NCI-H187 (cell line): ENCODE measurements at regions not wholly inside any gene's neighbourhood (a gene's known extent, or its start where the extent isn't known, plus 50 kb on each side); places are given as distances from the start of the nearest gene placed in this dataset.

Experiments
- DNase-seq, 2 experiments: peaks; one replicate each; lab custom pipeline; 2025; lab: John Stamatoyannopoulos, UW

GRCh38 chr2:19491796-19492195 lies 133.4 kb upstream of the OSR1 start:
- DNase-seq = no peak

DNA sequence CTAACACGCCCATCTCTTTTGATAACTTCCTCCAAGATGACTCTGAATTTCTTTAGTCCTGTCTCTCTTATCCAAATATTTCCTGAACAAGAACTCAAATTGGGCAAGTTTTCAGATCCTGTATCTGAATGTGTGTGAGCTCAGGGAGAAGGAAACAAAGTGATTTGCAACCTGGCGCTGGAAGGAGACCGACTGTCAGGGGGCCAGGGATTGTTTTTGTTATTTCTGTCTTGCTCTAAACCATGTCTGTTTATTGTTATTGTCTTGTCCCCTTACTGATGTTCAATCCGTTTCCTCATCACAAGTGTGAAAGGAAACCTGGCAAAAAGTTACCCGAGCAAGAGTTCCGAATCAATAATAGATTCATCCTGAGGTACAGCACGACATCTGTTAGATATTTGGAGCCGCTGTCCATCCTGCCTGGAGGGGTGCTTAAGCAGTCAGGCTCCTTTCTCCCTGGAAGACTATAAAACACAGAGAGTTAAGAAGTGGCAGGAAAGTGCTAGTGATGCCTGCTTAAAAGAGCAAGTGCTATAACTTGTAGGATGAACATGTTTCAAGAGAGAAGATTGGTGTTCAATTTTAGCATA lies 132.5 kb upstream of the OSR1 start:
- no peak for DNase-seq

DNA sequence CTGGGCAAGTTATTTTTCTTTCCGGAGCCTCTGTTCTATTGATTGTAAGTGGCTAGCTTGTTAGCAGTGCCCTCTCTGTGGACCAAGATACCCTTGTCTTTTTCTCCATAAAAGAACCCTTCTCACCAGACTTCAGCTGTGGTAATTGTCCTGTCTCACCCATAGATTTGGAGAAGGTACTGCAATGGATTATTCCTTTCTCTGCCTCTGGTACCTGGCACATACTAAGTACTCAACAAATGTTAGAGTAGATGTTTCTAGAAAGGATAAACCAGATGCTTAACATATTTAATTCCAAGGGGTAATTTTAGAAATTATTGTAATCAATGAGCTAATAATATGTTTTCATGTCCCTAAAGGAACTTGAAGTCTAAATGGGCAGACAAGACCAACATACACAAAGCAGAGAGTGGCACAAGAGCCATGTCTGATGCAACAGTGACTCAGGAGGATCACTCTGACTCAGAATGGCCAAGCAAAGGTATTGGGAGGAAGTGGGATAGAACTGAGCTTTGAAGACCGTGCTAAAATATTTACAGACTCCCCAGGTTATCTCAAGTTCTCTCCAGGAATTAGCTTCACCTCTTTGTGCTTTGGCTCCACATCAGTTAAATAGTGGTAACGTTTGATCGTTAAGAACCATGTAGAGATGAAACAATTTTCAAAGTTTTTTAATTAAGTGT lies 129.7 kb upstream of the OSR1 start:
- DNase-seq = no peak

DNA sequence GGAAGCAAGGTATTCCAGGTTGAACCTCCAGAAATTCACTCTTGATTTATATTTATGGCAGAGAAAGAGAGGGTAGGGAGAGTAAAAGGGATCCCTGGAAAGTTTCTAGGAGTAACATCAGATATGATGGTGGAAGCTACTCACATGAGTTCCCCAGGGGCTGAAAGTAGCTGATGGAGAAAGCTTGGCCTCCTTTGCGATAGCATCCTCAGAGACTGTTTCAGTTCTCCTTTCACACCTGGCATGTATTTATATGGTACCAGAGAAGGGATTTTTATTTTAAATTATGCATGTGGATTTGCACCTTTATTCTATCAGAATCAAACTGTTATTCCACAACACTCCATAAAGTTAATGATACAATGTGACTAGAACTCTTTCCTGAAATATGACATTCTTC lies 126.3 kb upstream of the OSR1 start:
- no peak for DNase-seq

DNA sequence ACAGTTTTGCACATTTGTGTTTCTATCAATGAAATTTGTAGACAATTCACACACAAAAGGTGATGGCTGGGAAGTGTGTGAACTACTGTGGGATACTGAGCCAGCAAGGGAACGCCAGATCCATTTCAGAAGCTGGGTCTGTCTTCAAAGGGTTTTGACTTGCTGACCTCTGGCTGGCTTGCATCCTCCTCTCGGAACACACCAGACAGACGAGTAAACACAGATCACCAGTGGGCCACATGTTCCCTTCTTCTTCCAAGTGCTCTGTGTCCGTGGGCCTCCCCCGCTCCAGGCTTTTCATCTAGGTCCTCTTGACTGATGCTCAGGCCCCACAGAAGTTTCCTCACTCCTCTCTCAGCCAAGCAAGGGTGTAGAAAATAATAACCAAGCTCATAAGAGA lies 122.2 kb upstream of the OSR1 start:
- no peak for DNase-seq

GRCh38 chr2:19479666-19480065 lies 121.2 kb upstream of the OSR1 start:
- no peak for DNase-seq

GRCh38 chr2:19478409-19478808 lies 120.0 kb upstream of the OSR1 start:
- DNase-seq = no peak

- no peak for DNase-seq
Observed at GRCh38 chr2:19476327-19476726, 117.9 kb upstream of the OSR1 start.

DNA sequence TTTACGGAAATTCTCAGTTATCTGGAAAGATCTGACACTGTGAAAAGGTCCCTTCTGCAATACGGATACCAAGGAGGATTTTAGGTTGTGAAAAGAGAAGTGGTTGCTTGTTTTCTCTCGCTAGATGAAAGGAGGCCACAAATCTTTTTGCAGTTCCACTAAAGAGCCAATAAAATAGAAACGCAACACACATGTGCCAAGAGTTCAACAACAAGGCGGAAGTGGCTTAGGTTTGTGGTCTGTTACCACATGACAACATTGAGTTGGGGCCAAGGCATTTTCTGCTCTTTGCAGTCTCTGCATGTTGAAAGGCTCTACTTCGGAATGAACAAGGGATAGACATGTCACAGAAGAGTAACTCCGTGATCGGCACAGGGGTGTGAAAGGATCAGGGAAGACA lies 115.7 kb upstream of the OSR1 start:
- DNase-seq = no peak

- no peak for DNase-seq
Observed at GRCh38 chr2:19473350-19473749, 114.9 kb upstream of the OSR1 start.

DNA sequence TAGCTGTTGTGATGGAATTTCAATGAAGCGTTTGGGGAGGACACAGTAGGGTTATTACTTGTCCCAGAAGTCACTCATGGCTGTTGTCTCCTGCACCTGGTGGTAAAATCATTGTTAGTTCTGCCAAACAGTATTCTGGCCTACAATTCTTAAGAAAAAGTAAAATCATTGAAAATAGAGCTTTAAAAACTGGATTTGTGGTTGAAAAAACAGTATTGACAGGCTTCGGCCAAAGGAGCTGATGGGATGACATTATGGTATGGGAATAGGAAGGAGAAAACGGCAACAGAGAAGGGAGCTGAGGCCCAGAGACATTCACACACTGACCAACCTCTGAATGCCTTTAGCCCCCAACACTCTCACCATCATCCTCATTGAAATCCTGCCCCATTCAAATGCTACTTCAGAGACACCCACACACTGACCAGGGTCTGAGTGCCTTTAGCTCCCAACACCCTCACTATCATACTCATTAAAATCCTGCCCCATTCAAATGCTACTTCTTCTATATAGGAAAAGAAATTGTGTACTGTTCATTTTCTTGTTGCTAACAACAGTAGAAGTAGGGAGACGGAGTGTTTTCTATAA lies 114.1 kb upstream of the OSR1 start:
- no peak for DNase-seq

- no peak for DNase-seq
Observed at GRCh38 chr2:19471491-19471890, 113.1 kb upstream of the OSR1 start.

- DNase-seq = no peak
Observed at GRCh38 chr2:19465978-19466377, 107.6 kb upstream of the OSR1 start.

DNA sequence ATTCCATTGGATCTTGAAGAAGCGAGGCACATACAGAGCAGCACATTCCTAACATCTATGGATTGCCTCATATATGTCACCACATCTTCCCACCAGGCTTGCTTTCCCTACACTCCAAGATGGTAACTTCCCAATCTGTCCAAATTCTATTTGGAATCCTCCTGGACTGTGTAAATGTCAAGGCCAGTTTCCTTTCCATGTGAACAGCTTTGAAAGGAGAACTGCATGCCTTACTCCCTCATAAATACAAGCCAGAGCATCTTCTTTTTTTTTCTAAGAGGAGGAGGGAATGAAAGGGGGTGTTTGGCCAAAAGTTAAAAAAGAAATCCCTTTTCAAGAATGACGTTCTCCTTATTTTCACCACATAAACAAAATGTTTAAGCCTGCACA lies 103.8 kb upstream of the OSR1 start:
- no peak for DNase-seq

DNA sequence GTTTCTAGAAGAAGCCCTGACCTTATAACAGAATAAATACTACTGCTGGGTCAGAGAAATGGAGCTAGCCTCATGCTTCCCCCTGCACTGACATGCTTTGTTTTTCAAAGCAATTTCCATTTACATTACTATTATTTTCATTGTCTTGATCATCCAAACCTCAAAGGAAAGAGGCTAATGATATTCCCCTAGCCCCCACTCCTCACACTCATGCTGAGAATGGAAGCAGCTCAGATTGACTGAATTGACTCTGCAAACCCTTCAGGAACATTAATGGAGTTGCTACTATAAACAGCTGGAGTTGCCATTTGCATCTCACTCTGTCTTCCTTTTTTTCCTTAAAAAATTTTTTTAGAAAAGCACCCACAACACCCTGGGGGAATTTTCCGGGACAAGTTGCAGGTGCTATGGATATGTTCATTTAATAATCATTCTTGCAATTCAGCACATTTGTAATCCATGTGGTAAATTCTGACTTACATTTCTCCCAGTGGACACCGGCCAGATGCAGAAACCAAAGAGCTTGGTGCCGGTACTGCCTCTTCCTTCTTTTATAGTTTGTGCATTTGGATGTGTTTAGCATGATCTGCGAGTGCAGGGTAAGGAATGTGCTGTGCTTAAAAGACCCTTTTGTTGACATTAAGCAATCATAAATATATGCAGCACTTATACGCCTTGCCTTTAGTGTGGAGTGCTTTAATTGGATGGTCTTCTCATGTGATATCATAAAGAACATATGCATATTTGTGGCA lies 103.3 kb upstream of the OSR1 start:
- DNase-seq = no peak

- no peak for DNase-seq
Observed at GRCh38 chr2:19460761-19461160, 102.3 kb upstream of the OSR1 start.

DNA sequence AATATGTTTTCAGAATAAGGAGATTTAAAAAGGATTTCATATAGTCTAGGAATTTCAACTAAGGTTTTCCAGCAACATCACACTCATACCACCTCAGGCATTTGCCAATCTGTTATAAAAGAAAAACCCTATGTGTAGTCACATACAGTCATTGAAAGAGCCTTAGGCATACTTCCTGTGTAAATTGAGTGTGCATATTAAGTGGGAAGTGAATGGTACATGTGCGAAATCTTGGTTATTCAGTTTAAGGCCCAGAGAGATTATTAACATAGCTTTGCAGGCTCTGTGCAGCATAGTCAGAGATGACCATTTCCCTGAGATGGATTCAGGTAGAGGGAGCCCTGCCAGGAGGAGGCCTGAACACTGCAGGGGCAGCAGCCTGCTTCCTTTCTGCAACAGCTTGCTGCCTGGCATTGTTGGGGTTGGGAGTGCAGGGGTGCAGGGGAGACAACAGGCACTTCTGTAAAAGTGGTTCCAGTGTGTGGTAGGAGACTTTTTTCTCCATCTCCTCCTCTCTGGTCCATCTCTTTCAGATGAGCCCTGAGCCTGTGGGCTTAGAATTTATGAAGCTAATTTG lies 100.1 kb upstream of the OSR1 start:
- DNase-seq = no peak

- no peak for DNase-seq
Observed at GRCh38 chr2:19457809-19458208, 99.4 kb upstream of the OSR1 start.

- no peak for DNase-seq
Observed at GRCh38 chr2:19456705-19457309, 98.4 kb upstream of the OSR1 start.

DNA sequence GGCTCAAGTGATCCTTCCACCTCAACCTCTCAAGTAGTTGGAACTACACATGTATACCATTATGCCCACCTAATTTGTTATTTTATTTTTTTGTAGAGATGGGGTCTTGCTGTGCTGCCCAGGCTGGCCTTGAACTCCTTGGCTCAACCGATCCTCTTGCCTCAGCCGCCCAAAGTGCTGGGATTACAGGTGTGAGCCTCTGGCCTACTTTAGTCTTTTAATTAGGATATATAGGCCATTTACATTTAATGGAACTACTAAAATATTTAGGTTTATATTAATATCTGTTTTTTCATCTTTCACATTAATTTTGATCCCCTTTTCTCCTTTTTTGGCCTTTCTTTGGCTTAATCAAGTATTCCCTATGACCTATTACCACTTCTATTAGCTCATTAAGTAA lies 95.7 kb upstream of the OSR1 start:
- DNase-seq = no peak

DNA sequence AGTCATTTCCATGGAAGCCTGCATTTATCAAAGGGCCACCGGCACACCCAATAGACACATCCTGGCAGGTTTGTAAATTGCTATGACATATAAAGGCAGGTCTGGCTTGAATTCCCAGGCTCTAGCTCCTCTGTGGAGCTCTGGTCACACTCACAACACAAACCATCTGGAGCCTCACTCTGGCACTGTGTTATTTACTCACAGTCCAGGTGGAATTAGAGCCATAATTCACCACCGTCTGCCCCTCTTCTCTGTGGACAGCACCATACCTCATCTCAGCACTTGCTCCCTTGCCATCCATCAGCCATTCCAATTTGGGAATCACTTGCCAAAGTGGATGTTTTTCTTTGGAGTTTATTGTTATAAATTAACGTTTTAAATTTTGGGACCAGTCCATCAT lies 84.3 kb upstream of the OSR1 start:
- no peak for DNase-seq

DNA sequence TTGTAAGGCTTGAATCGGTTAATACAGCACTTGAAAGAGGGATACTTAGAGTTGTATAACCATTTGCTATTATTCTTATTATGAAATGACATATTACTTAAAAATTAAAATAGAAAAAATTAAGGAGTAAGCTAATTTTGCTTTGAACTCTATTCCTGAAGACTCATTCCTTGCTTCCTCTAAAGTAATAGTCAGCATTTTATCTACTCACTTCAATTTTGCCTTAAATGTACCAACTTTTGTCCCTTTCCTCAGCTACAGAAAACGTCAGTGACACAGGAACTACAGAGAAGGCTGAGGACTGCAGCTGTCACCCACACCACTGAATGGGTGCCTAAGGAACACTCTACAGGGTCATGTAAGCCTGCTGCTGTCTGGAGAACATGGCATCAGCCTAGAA lies 80.7 kb upstream of the OSR1 start:
- no peak for DNase-seq
